ENCODE measurements at regions not wholly inside any gene's neighbourhood (a gene's known extent, or its start where the extent isn't known, plus 50 kb on each side); places are given as distances from the start of the nearest gene placed in this dataset.
"Not testable (repeated sequence)": the region's sequence is repeated elsewhere in the genome, so short reads cannot be mapped to it uniquely, and the experiment has no call there.

DNA sequence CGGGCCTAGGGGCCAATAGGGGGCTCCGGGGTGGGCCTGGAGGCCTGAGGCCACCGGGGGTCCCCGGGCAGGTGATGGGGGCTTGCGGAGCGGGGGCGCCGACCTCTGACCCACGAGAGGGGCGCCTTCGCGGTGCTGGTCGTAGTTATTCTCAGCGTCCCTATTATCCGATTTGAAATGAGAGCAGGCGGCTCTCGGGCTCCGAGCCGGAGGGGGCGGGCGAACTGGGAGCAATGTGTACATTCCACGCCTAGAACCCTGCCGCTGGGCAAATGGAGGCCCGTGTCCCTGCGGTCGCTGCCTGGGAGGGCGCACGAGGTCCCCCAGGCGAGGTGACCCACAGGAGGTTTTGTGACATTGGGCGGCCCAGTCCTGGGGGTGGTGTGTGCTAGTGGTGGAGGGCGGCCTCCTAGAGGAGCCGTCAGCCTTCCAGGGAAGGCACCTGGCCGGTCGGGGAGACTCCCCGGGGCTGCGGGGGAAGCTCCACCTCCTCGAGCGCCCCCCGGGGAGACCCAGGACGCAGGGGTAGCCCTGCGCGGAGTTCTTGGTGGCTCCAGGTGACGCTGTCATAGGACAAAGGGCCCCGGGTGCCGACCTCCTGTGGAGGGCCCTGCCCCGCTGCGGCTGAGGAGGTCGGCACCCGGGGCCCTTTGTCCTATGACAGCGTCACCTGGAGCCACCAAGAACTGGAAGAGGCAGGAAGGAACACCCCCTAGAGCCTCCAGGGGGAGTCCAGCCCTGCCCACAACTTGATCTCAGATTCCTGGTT lies 102.6 kb upstream of the PRKX start:
- peak; percentile 1 for DNase-seq

DNA sequence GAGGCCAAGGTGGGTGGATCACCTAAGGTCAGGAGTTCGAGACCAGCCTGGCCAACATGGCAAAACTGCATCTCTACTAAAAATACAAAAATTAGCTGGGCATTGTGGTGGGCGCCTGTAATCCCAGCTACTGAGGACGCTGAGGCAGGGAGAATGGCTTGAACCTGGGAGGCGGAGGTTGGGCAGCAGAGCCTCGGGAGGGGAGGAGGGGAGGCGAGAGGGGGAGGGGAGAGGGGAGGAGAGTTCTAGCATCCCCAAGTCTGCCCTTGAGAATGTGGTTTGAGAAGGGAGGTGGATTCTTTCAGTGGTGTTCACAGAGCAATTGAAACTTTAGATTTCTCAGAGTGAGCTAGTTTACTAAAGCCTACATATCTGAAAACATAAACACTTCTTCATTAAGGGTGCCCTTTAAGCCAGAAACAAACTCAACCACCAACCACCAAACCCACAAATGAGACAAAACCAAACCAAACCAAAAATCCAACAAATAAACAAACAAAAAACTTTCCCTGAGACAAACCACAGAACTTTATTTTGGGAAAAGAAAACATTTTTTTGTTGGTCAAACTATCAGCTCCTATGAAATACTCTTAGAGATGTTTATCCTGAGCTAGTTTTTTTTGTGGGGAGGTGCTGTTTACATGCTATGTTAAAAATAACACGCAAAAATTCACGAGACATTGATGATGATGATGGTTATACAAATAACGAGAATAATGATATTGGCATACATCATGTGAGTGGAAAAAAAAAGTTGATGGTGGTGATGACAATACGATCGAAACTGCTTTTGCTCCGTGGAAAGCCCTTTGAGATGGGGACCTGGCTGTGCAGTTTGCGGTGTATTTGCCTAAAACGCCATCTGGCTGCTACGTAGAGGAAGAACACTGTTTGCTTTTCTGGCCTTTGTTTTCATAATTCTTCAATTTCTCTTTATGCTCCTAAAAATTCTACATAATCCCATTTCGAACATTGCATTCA lies 98.2 kb upstream of the PRKX start:
- DNase-seq: peak; percentile 5

DNA sequence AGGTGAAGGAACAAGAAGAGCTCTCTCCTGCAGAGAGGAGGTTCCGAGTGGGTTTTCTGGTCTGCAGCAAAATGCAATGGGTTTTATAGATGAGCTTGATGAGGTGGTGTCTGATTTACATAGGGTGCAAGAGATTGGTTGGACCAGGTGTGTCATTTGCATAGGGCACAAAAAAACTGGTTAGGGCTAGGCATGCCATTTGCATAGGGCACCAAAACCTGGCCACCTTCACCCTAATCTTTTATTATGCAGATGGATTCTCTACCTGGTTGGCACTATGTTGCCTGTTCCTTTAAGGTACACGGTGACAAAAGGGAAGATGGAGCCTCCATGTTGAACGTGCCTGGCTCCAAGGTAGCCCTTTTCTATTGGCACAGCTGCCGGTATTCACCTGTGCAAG lies 94.5 kb upstream of the PRKX start:
- no peak for DNase-seq

DNA sequence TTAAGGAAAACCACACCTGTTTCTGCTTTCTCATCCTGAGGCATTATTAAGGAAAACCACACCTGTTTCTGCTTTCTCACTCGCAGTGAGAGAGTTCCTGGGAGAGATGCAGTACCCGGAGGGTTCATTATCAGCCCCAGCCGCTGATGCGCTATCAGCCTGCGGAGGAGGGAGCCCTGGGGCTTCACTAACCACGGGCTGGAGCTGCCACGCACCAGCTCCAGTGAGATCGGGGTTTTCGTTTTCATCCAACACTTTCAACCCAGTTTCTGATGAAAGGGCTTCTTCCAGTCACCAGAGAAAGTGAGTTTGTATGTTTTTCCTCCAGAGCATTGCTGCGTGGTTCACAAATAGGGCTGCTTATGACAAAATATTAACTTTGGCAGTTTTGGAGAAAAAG lies 93.2 kb upstream of the PRKX start:
- DNase-seq: no peak

DNA sequence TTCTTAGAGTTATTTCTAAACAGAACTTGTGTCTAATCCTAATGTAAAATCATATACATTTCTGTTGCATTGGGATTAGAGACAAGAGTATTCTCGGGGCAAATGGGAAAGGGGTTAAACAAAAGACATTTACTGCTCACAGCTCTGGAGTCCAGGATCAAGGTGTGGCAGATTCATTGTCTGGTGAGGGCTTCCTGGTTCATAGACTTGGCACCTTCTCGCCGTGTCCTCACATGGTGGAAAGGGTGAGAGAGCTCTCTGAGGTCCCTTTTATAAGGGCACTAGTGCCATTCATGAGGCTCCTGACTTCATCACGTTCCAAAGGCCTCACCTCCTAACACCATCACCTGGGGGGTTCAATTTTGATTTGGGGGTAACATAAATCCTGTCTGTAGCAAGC lies 90.3 kb upstream of the PRKX start:
- DNase-seq: no peak

DNA sequence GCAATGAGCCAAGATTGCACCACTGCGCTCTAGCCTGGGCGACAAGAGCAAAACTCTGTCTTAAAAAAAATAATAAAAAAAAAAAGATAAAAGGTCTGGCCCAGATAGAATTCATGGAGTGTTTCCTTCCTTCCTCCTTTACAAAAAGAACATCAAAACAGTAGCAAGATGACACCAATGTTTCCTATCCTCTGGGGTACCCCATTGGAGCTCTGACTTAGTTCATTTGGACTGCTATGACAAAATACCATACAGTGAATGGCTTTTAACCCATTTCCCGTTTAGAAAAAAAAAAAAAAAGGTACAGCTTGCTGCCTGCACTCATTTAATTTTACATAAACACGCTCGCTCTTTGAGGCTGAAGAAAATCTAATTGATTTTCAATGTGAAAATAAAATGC lies 89.9 kb upstream of the PRKX start:
- DNase-seq: no peak

DNA sequence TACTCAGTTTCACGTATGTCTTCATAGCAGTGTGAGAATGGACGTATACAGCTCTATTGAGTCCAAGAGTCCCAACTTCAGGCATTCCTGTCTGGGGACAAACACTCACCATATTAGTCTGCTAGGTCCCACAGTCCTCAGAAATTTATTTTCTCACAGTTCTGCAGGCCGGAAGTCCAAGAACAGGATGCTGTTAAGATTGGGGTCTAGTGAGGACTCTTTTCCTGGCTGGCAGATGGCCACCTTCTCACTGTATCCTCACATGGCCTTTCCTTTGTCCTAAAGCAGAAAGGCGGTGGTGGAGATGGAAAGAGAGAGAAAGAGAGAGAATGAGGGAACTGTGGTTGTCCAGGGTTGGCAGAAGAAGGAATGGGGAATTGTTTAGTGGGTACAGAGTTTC lies 82.0 kb upstream of the PRKX start:
- DNase-seq: not testable (repeated sequence)

DNA sequence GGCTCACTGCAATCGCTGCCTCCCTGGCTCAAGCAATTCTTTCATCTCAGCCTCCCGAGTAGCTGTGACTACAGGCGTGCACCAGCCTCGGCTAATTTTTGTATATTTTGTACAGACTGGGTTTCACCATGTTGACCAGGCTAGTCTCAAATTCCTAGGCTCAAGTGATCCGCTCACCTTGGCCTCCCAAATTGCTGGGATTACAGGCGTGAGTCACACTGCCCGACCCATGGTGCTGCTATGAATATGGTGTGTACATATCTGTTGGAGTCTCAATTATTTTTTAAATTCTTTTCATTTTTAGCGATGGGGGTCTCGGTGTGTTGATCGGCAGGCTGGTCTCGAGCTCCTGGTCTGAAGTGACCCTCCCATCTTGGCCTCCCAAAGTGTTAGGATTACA lies 78.0 kb upstream of the PRKX start:
- DNase-seq: no peak

DNA sequence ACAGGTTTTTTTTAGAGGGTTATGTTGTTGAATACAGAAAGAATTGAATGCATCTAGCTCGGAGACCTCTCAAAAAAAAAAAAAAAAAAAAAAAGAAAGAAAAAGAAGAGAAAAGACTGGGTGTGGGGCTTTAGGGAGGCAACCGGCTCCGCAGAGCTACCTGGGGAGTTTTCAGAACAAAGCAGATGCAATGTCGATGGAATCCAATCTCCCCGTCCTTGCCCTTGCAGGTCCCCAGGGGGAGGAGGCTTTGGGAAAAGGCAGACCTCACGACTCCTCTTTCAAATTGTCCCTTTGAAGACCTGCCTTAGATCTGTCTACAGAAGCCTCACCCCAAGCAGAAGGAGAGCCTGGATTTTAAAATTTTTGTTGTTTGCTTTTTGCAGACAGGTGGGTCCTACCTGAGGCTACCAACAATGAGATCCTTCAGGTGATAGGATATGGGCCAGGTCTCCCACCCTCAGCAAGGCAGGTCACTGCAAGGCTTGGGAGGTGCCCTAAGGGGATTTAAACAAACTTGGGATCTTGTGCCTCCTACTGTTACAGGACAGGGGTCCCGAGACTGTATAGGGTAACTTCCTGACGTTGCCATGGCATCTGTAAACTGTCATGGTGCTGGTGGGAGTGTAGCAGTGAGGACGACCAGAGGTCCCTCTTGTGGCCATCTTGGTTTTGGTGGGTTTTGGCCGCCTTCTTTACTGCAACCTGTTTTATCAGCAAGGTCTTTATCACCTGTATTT lies 75.2 kb upstream of the PRKX start:
- DNase-seq: no peak

DNA sequence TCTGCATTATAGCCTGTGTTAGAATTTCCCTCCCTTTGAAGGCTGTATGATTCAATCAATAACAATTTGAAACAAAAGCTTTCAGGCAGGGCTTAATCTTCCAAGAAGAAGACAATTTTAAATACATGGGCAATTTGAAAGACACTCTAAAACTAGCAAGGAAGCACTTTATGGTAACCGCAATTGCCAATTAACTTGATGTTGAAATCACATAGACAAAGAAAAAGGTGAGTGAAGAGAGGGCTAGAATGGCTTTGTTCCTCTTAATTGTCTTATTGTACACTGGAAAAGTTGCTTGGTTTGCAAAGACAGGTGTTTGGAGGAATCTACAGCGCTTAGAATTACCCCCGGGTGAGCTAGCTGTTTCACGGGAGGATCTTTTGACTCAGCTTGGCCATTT lies 74.4 kb upstream of the PRKX start:
- no peak for DNase-seq

DNA sequence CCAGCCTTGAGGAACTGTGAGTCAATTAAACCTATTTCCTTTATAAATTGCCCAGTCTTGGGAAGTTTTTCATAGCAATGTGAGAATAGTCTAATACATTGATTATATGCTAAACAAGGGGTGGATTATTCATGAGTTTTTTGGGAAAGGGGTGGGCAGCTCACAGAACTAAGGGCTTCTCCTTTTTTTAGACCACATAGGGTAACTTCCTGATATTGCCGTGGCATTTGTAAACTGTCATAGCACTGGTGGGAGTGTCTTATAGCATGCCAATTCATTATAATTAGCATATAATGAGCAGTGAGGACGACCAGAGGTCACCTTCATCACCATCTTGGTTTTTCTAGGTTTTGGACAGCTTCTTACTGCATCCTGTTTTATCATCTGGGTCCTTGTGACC lies 72.4 kb upstream of the PRKX start:
- DNase-seq: not testable (repeated sequence)

DNA sequence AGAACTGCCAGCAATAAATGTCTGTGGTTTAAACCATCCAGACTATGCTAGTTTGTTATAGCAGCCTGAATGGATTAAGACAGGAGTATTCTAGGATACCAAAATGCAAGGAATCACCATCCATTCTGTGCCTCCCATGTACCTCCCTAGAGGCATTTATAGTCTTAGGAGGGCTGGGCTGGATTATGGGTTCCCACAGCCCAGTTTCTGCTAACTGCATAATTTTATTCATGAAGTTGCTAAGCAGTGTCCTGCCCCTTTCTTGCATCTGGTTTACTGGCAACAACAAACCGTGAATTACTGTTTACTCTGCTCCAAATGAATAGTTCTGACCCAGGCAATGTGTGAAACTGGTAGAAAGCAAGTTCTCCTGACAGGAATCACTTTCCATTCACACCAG lies 67.1 kb upstream of the PRKX start:
- DNase-seq: no peak

DNA sequence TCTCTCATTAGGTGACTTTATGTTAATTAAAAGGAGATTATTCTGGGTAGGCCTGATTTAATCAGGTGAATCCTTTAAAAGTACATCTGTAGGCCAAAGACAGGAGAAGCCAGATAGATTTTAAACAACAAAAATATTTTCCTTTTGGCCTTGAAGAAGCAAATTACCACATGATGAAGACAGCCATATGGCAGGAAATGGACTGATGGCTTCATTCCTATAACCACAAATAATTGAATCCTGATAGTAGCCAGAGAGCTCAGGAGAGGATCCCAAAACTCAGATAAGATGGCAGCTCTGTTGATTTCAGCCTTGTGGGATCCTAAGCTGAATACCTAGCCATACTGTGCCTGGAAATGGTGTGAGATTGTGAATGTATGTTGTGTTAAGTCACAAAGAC lies 66.1 kb upstream of the PRKX start:
- no peak for DNase-seq

DNA sequence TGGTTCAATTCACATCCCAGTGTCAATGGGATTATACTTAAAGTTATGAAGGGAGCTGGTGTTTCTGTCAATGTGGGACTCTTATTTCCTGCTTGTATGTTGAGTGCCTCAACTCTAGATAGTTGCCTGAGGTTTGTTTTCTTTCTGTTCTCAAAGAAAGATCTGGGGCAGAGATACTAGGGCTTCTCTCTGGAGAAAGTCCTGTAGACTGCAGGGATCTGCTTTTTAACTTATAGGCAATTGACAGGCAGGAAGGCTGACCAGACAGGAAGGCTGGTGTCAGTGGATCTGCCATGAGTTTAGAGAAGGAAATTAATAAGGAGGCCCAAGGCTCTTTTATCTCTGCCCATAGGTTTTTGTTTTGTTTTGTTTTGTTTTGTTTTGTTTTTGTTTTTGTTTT lies 64.0 kb upstream of the PRKX start:
- no peak for DNase-seq

DNA sequence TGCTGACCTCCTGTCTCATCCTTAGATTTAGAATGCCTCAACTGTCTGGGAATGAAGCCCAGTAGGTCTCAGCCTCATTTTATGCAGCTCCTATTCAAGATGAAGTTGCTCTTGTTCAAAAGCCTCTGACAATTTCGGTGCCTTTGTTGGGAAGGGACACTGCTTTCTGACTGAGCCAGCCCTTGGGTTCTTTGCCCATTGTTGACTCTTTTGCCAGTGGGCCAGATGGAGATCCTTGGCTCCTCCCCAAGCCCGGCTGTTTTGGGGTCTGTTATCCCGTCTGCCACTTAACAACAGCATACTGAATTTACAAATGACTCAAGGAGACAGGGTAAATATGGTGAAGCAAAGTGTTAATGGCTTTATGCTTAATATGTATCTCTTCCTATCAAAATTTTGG lies 58.3 kb upstream of the PRKX start:
- DNase-seq: no peak

DNA sequence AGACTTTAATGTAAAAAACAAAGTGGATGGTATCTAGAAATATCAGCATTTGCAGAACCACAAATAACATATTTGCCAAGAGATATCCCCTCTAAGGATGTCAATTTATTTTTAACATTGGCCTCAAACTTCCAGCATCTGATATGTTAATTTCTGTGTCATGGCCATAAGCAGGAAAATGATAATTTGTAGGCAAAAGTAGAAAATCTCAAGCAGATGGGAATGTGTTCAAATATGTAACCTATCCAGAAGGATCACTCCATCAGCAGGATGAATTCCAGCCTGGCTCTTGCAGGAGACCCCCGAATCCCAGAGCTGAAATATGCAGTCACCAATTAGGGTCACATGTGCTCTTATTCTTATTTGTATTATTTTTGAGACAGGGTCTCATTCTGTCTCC lies 55.4 kb upstream of the PRKX start:
- DNase-seq: no peak

Data from activated effector memory CD4-positive, alpha-beta T cell treated with Interleukin-2 at 50 U/mL for 16 hours (primary cell).